Activated CD4-positive, alpha-beta T cell treated with anti-CD3 and anti-CD28 coated beads, Interleukin-10, Interleukin-2, amounts not matched to agents 100 ng/mL and 50 ng/mL, durations not matched to agents 16 hours and 8 hours (primary cell): ENCODE measurements at regions not wholly inside any gene's neighbourhood (a gene's known extent, or its start where the extent isn't known, plus 50 kb on each side); places are given as distances from the start of the nearest gene placed in this dataset.
"Not testable (repeated sequence)": the region's sequence is repeated elsewhere in the genome, so short reads cannot be mapped to it uniquely, and the experiment has no call there.

Experiments
- DNase-seq: peaks from one replicate; pipeline ENCODE4 v3.0.0-alpha.2; 2020

GRCh38 chr5:100479079-100479688 lies 56.0 kb upstream of the FAM174A start:
- DNase-seq, result peak; percentile 19

GRCh38 chr5:100472091-100472490 lies 63.1 kb upstream of the FAM174A start:
- DNase-seq, result no peak

- DNase-seq, result no peak
These were observed 65.4 kb upstream of the FAM174A start for GRCh38 chr5:100469767-100470166.

GRCh38 chr5:100464418-100464817 lies 70.8 kb upstream of the FAM174A start:
- no peak for DNase-seq

GRCh38 chr5:100456615-100457014 lies 78.6 kb upstream of the FAM174A start:
- DNase-seq, result no peak

- DNase-seq, result no peak
These were observed 83.0 kb upstream of the FAM174A start for GRCh38 chr5:100452126-100452525.

GRCh38 chr5:100448111-100448528 lies 87.1 kb upstream of the FAM174A start:
- DNase-seq, result no peak

- DNase-seq, result no peak
These were observed 88.2 kb upstream of the FAM174A start for GRCh38 chr5:100446879-100447430.

GRCh38 chr5:100444961-100445360 lies 90.2 kb upstream of the FAM174A start:
- peak; percentile 19 for DNase-seq

GRCh38 chr5:100434815-100435214 lies 100.4 kb upstream of the FAM174A start:
- no peak for DNase-seq

GRCh38 chr5:100432741-100433140 lies 102.4 kb upstream of the FAM174A start:
- no peak for DNase-seq

GRCh38 chr5:100430268-100431195 lies 104.6 kb upstream of the FAM174A start:
- DNase-seq, result peak; percentile 60

GRCh38 chr5:100424787-100425186 lies 110.4 kb upstream of the FAM174A start:
- no peak for DNase-seq

- no peak for DNase-seq
These were observed 111.2 kb upstream of the FAM174A start for GRCh38 chr5:100424017-100424416.

GRCh38 chr5:100423330-100423729 lies 111.8 kb upstream of the FAM174A start:
- DNase-seq, result no peak

- no peak for DNase-seq
These were observed 113.8 kb upstream of the FAM174A start for GRCh38 chr5:100421360-100421759.

GRCh38 chr5:100418231-100418630 lies 116.9 kb upstream of the FAM174A start:
- DNase-seq, result no peak

GRCh38 chr5:100409660-100410151 lies 125.5 kb upstream of the FAM174A start:
- no peak for DNase-seq

GRCh38 chr5:100407053-100407452 lies 128.1 kb upstream of the FAM174A start:
- no peak for DNase-seq

- no peak for DNase-seq
These were observed 128.5 kb upstream of the FAM174A start for GRCh38 chr5:100406640-100407039.

- no peak for DNase-seq
These were observed 133.1 kb upstream of the FAM174A start for GRCh38 chr5:100402071-100402470.

- DNase-seq, result no peak
These were observed 134.0 kb upstream of the FAM174A start for GRCh38 chr5:100401149-100401548.

GRCh38 chr5:100398815-100399214 lies 136.4 kb upstream of the FAM174A start:
- not testable (repeated sequence) for DNase-seq
